GM12878 (cell line): ENCODE measurements at regions not wholly inside any gene's neighbourhood (a gene's known extent, or its start where the extent isn't known, plus 50 kb on each side); places are given as distances from the start of the nearest gene placed in this dataset.

Experiments
- ATAC-seq: fragments of 200-7000 bp; cut with Tn5 transposase; 3 replicates; pipeline ENCODE4 v1.9.1; 2020; ENCODE audit warnings: mild to moderate bottlenecking, moderate library complexity
- BruUV-seq: library from RNA; stranded (reverse); fragments of 400-500 nt; replicated peaks from 2 replicates; lab custom pipeline; 2021; lab: Mats Ljungman, UMichigan
- CTCF ChIA-PET: fragments of 300-600 bp; sonication (Branson Sonifier 250); formaldehyde crosslinking; extraction: SDS; loops from one replicate; lab custom pipeline; 2021; ENCODE audit warnings: inconsistent platforms; lab: Yijun Ruan, JAX
- POLR2A ChIA-PET: fragments of 350-600 bp; formaldehyde crosslinking; extraction: SDS; loops from one replicate; lab custom pipeline; 2021; ENCODE audit warnings: inconsistent platforms; lab: Charles Lee
- RAD21 ChIA-PET: fragments of 300-600 bp; sonication (Branson Sonifier 250); formaldehyde crosslinking; loops from one replicate; lab custom pipeline; 2023; ENCODE audit warnings: antibody characterized with exemption; ENCODE audit not compliant: unreplicated experiment; lab: Charles Lee
- SMC1A ChIA-PET: fragments of 300-600 bp; sonication (Branson Sonifier 250); formaldehyde crosslinking; loops from one replicate; lab custom pipeline; 2023; ENCODE audit not compliant: unreplicated experiment, uncharacterized antibody; lab: Charles Lee
- DNase-seq: peaks from one replicate; pipeline ENCODE4 v3.0.0-alpha.2; 2011; ENCODE audit warnings: low read depth, low spot score
- FAIRE-seq: peaks from 3 replicates; lab custom pipeline; 2011; peaks lifted over from hg19 to GRCh38; lab: Jason Lieb, UNC
- H2AFZ ChIP-seq: 2 replicates; pipeline ENCODE4 v1.6.0; 2011; ENCODE audit warnings: low read depth, low read length, control low read depth; ENCODE audit not compliant: control insufficient read depth
- H3K27ac ChIP-seq: 2 replicates; pipeline ENCODE4 v1.5.1; 2011; ENCODE audit warnings: control low read depth; ENCODE audit not compliant: control insufficient read depth, insufficient read depth
- H3K27me3 ChIP-seq, 2 experiments: replicated peaks in 1 of 2; 2 replicates each; pipeline versions ENCODE4 v1.6.0 to v1.6.1; 2011; ENCODE audit warnings: low read length in 1 of 2; ENCODE audit not compliant: control insufficient read depth in 2 of 2, insufficient read depth in 2 of 2
- H3K36me3 ChIP-seq, 2 experiments: 2 replicates each; pipeline ENCODE4 v1.5.1; 2011; ENCODE audit warnings: low read length in 1 of 2; ENCODE audit not compliant: control insufficient read depth in 2 of 2, insufficient read depth in 2 of 2
- H3K4me1 ChIP-seq: 2 replicates; pipeline ENCODE4 v1.6.1; 2011; ENCODE audit warnings: mild to moderate bottlenecking, low read length, moderate library complexity, mixed read lengths; ENCODE audit not compliant: control insufficient read depth, insufficient read depth
- H3K4me2 ChIP-seq: 2 replicates; pipeline ENCODE4 v1.6.0; 2011; ENCODE audit warnings: control low read depth; ENCODE audit not compliant: control insufficient read depth, insufficient read depth
- H3K4me3 ChIP-seq: fragments of 200-600 bp; sonication (generic); 2 replicates; pipeline ENCODE4 v1.5.1; 2016
- H3K79me2 ChIP-seq: 2 replicates; pipeline ENCODE4 v1.6.0; 2011; ENCODE audit warnings: low read length; ENCODE audit not compliant: control insufficient read depth, insufficient read depth
- H3K9ac ChIP-seq: 2 replicates; pipeline ENCODE4 v1.8.0; 2011; ENCODE audit warnings: low read length, control low read depth, mixed read lengths; ENCODE audit not compliant: control insufficient read depth, insufficient read depth
- H3K9me3 ChIP-seq: replicated peaks from 3 replicates; pipeline ENCODE4 v1.5.1; 2011; ENCODE audit warnings: mild to moderate bottlenecking, low read length; ENCODE audit not compliant: control insufficient read depth, insufficient read depth
- H4K20me1 ChIP-seq: 2 replicates; pipeline ENCODE4 v1.6.0; 2011; ENCODE audit not compliant: control insufficient read depth, insufficient read depth
- ATF3 ChIP-seq: IDR thresholded peaks from 2 replicates; pipeline ENCODE4 v1.6.1; 2011; ENCODE audit warnings: low read depth, mild to moderate bottlenecking, low read length, moderate library complexity, borderline replicate concordance; ENCODE audit errors: extremely low read depth
- CBX3 ChIP-seq: fragments of 200-600 bp; sonication (generic); IDR thresholded peaks from 2 replicates; pipeline ENCODE4 v1.6.1; 2016; ENCODE audit warnings: low read depth, borderline replicate concordance
- CHD4 ChIP-seq: fragments of 200-600 bp; sonication (generic); IDR thresholded peaks from 2 replicates; pipeline ENCODE4 v1.6.1; 2016; ENCODE audit warnings: mild to moderate bottlenecking
- CUX1 ChIP-seq: IDR thresholded peaks from 2 replicates; pipeline ENCODE4 v1.6.1; 2012; ENCODE audit warnings: improper control_type of control experiment, low read depth, low read length; ENCODE audit not compliant: insufficient replicate concordance
- MXI1 ChIP-seq: fragments of 150-350 bp; IDR thresholded peaks from 2 replicates; pipeline ENCODE4 v1.6.1; 2011; ENCODE audit warnings: low read depth, mild to moderate bottlenecking, inconsistent platforms, low read length, improper control_type of control experiment
- NBN ChIP-seq: fragments of 450-650 bp; IDR thresholded peaks from 2 replicates; pipeline ENCODE4 v1.6.1; 2016
- NR2C2 ChIP-seq: IDR thresholded peaks from 2 replicates; pipeline ENCODE4 v1.6.1; 2011; ENCODE audit warnings: borderline replicate concordance, low read depth; ENCODE audit not compliant: control insufficient read depth, insufficient read length
- RB1 ChIP-seq: fragments of 450-650 bp; formaldehyde crosslinking; IDR thresholded peaks from 2 replicates; pipeline ENCODE4 v1.6.1; 2017; ENCODE audit warnings: mild to moderate bottlenecking, borderline replicate concordance
- TBL1XR1 ChIP-seq: IDR thresholded peaks from 2 replicates; pipeline ENCODE4 v1.6.1; 2012; ENCODE audit warnings: low read depth, low read length, improper control_type of control experiment
- TCF7 ChIP-seq: IDR thresholded peaks from 2 replicates; pipeline ENCODE4 v1.6.1; 2014; ENCODE audit warnings: antibody characterized with exemption, borderline replicate concordance
- ZBTB11 ChIP-seq: fragments of 450-650 bp; formaldehyde crosslinking; IDR thresholded peaks from 2 replicates; pipeline ENCODE4 v1.5.0; 2022; ENCODE audit warnings: mild to moderate bottlenecking, missing genetic modification characterization
- ZNF622 ChIP-seq: fragments of 450-650 bp; IDR thresholded peaks from 2 replicates; pipeline ENCODE4 v1.6.1; 2017; ENCODE audit warnings: mild to moderate bottlenecking, inconsistent platforms
- WGBS: methylation state at CpG from one replicate; pipeline ENCODE4 v1.1.6; 2016; ENCODE audit warnings: low lambda C conversion rate; ENCODE audit not compliant: insufficient replicate concordance, insufficient coverage; ENCODE audit errors: missing lambda C conversion rate; 5-methylcytosine and 5-hydroxymethylcytosine counted together
- in situ Hi-C: fragments of 300-500 bp; cut with MboI; formaldehyde crosslinking; loops from 9 replicates; pipeline ENCODE4 v1.14.3; 2018; ENCODE audit warnings: mixed read lengths
- intact Hi-C: fragments of 100-400 bp; cut with micrococcal nuclease; formaldehyde crosslinking; loops from one replicate; pipeline ENCODE4 v1.14.2; 2022; ENCODE audit not compliant: unreplicated experiment

- no peak overlapping the region for H2AFZ ChIP-seq
- SMC1A ChIA-PET = no interaction called here
- FAIRE-seq (no peak), ATAC-seq (no peak), DNase-seq (no peak)
- no TSS peak for BruUV-seq
- no peaks in the 10 kb centered on the region for H3K4me1 ChIP-seq
- no peaks in the 10 kb centered on the region for H3K36me3 ChIP-seq
- CTCF ChIA-PET = no interaction called here
- no peak overlapping the region for H3K27ac ChIP-seq
- in situ Hi-C loops (no loop called here), intact Hi-C loops (no loop called here)
- no peak for TF ChIP-seq ZNF622
- no peak for TF ChIP-seq NBN
- no peak for TF ChIP-seq NR2C2
- no peak for TF ChIP-seq MXI1
- TF ChIP-seq CUX1 = no peak
- no peak for TF ChIP-seq CBX3
- no peak for TF ChIP-seq TCF7
- no peak for TF ChIP-seq ATF3
- no peak for TF ChIP-seq ZBTB11 (CRISPR knock-in tag)
- no peak for TF ChIP-seq RB1
- no peak for TF ChIP-seq TBL1XR1
- TF ChIP-seq CHD4 = no peak
- H3K27me3 ChIP-seq = no peaks in the 10 kb centered on the region
- no peaks in the 10 kb centered on the region for H3K79me2 ChIP-seq
- RAD21 ChIA-PET = no interaction called here
- H3K4me3 ChIP-seq = no peak overlapping the region
- H3K9ac ChIP-seq = no peak overlapping the region
- H4K20me1 ChIP-seq = no peaks in the 10 kb centered on the region
- H3K9me3 ChIP-seq = no peaks in the 10 kb centered on the region; the same call in 2 of the 3 replicates
- no peak overlapping the region for H3K4me2 ChIP-seq
- POLR2A ChIA-PET = no interaction called here
- 24% methylated on average over 11 of the region's 11 CpGs for WGBS
These were observed 1017.6 kb downstream of the TYW1 start for GRCh38 chr7:68014031-68014736.
